ENCODE measurements at regions not wholly inside any gene's neighbourhood (a gene's known extent, or its start where the extent isn't known, plus 50 kb on each side); places are given as distances from the start of the nearest gene placed in this dataset.
A peak's percentile ranks its signal among the peaks of the same experiment; 100 is the strongest.

DNA sequence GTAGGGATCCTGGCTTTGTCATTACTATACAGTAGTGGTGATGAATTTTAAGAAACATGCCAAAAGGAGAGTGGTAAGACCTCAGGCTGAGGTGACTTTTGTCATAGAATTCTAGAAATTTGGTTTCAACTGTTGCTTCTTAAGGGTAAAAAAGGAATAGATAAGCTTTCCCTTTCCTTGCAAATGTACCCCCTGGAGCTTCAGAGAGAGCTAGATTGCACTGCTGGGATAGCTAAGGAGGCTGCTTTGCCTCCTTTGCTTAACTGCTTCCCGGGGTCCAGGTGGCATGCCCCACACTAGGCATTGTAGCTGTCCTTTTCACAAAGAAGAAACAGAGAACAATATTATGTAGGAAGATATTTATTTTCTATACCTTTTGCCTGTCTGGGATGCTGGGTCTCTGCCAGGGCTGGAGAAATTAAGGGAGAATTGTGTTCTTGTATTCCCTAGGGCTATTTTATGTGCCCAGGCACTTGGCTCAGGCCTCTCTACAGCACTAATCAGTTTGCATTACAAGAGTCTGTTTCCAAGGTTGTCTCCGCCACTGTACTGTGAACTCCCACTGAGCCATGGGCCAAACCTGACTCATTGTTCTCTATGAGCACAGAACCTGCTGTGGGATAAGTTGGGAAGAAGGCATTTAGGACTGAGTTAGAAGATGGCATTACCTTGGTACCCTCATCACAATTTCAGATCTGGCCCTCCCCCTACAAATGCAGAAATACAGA, 460.0 kb downstream of the PDCD6IP start:
- Histone ChIP-seq H3K4me1 (peaks cover 0 to 28% (median 6%) of the 10 kb centered on the region in 9 donors), H3K4me3 (no peak overlapping the region), H3K27ac (no peak overlapping the region), H3K36me3 (no peaks in the 10 kb centered on the region), H3K9me3 (no peaks in the 10 kb centered on the region), H3K27me3 (no peaks in the 10 kb centered on the region)
- no peak for DNase-seq
- intact Hi-C loops (cut with DNase I): no loop called here
- 68 to 83% methylated on average over 2 of the region's 2 CpGs for WGBS, 2 donors
- peak in 1 of 8 donors; percentile 80 for ATAC-seq
- TF ChIP-seq, protein P1, sequence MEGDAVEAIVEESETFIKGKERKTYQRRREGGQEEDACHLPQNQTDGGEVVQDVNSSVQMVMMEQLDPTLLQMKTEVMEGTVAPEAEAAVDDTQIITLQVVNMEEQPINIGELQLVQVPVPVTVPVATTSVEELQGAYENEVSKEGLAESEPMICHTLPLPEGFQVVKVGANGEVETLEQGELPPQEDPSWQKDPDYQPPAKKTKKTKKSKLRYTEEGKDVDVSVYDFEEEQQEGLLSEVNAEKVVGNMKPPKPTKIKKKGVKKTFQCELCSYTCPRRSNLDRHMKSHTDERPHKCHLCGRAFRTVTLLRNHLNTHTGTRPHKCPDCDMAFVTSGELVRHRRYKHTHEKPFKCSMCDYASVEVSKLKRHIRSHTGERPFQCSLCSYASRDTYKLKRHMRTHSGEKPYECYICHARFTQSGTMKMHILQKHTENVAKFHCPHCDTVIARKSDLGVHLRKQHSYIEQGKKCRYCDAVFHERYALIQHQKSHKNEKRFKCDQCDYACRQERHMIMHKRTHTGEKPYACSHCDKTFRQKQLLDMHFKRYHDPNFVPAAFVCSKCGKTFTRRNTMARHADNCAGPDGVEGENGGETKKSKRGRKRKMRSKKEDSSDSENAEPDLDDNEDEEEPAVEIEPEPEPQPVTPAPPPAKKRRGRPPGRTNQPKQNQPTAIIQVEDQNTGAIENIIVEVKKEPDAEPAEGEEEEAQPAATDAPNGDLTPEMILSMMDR (IDR thresholded peaks at IDR 0.05): no peak

DNA sequence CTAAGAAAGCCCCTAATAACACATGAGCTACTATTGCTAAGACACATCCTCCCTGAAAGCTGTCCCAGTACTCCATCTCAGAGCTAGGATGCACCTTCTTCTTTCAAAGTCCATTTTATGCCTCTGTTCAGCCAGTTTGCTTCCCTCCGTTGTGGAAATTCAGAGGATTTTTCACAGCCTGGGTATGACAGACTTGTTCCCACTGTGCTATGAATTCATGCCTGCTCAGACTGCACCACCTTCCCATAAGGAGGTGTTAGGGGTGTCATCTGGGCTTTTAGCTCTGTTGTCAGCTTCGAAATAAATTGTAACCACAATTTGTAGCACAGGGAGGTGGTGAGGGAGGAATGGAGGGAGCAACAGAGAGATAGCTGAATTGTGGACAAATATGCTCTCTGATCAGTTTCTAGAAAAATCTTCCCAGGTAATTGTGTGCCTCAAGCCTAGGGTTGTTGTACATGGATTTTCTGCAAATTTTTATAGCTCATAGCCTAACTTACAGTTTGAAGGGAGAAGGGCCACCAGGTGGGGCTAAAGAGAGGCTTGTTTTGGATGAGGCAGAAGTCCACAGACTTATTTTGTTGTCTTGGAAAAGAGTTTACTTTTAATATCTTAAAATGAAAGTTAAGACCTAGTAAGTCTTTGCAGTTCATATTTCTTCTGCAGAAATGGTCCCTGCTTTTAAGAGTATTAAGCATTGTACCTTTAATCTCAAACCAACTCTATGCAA, 462.0 kb downstream of the PDCD6IP start:
- intact Hi-C loops (cut with DNase I): loop anchor here (2.0 to 10.0 kb wide), 3 partner anchors 422 to 424 kb away; no protein-coding TSS in a partner anchor
- Histone ChIP-seq H3K4me1 (peaks cover 3 to 43% (median 23%) of the 10 kb centered on the region in 9 donors), H3K9me3 (no peaks in the 10 kb centered on the region), H3K27me3 (no peaks in the 10 kb centered on the region), H3K27ac (peak overlapping the region in 2 of 10 donors; percentile 19 to 43), H3K36me3 (no peaks in the 10 kb centered on the region), H3K4me3 (no peak overlapping the region)
- 92 to 94% methylated on average over 2 of the region's 2 CpGs for WGBS, 2 donors
- ATAC-seq (peak in 4 of 8 donors; percentile 29 to 49 (median 46)), DNase-seq (peak in 1 of 2 donors; percentile 59)
- TF ChIP-seq, protein P1 (IDR thresholded peaks at IDR 0.05): peak; percentile 30 to 77 (median 70)

GRCh38 chr3:34261001-34261385, 462.6 kb downstream of the PDCD6IP start:
- no peaks in the 10 kb centered on the region for H3K9me3 ChIP-seq
- no peaks in the 10 kb centered on the region for H3K27me3 ChIP-seq
- intact Hi-C loops (cut with DNase I): loop anchor here (2.0 to 10.0 kb wide), 3 partner anchors 421 to 424 kb away; no protein-coding TSS in a partner anchor
- ATAC-seq: peak in 1 of 8 donors; percentile 28
- WGBS, 2 donors: 67 to 83% methylated on average over 1 of the region's 1 CpG
- TF ChIP-seq, protein P1 (IDR thresholded peaks at IDR 0.05): no peak
- peak overlapping the region in 2 of 10 donors; percentile 19 to 43 for H3K27ac ChIP-seq
- H3K4me1 ChIP-seq: peaks cover 3 to 43% (median 23%) of the 10 kb centered on the region in 9 donors
- H3K4me3 ChIP-seq: no peak overlapping the region
- no peak for DNase-seq
- H3K36me3 ChIP-seq: no peaks in the 10 kb centered on the region

DNA sequence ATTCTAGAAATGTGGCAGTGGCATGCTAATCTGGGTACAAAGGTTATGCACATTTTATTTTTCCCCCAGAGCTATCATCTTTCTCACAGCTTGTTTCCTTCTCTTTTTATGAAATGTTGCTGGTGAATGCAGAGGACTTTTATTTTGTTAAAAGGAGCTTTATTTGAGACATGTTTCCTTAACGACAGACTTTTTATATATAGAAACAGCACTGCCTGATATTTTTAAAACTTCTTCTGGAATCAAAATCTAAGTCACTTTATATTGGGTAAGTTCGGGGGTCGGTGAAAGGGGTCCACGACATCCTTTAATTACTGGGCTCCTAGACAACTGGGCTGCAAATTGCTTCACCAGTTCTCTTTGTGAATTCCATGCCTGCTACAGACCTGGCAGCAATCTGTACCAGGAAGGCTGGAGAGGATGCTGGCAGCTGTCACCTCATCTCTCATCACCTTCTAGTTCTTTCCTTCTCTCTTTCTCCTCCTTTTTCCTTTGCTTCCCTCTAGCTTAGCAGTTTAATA, 464.7 kb downstream of the PDCD6IP start:
- H3K9me3 ChIP-seq: no peaks in the 10 kb centered on the region
- TF ChIP-seq, protein P1 (IDR thresholded peaks at IDR 0.05): no peak
- intact Hi-C loops (cut with DNase I): loop anchor here in 9 of 10 donors (5.0 to 10.0 kb wide), 2 partner anchors 419 to 422 kb away; no protein-coding TSS in a partner anchor
- ATAC-seq (peak in 2 of 8 donors; percentile 31 to 54), DNase-seq (no peak)
- WGBS, 2 donors: 1 to 2% methylated on average over 4 of the region's 4 CpGs
- no peak overlapping the region for H3K4me3 ChIP-seq
- H3K36me3 ChIP-seq: no peaks in the 10 kb centered on the region
- peaks cover 3 to 43% (median 23%) of the 10 kb centered on the region in 9 donors for H3K4me1 ChIP-seq
- H3K27me3 ChIP-seq: no peaks in the 10 kb centered on the region
- H3K27ac ChIP-seq: peak overlapping the region in 1 of 10 donors; percentile 2

Measured in heart right ventricle (tissue), 16 donors.